ENCODE measurements at regions not wholly inside any gene's neighbourhood (a gene's known extent, or its start where the extent isn't known, plus 50 kb on each side); places are given as distances from the start of the nearest gene placed in this dataset.

- no peak for DNase-seq (ENCODE audit: low spot score)
Observed at GRCh38 chr11:131121426-131122333, 205.4 kb upstream of the SNX19 start.

- no peak for DNase-seq (ENCODE audit: low spot score)
Observed at GRCh38 chr11:131122448-131122847, 206.2 kb upstream of the SNX19 start.

- no peak for DNase-seq (ENCODE audit: low spot score)
Observed at GRCh38 chr11:131129474-131129873, 213.2 kb upstream of the SNX19 start.

GRCh38 chr11:131135611-131136010, 219.3 kb upstream of the SNX19 start:
- DNase-seq (ENCODE audit: low spot score) = no peak

DNA sequence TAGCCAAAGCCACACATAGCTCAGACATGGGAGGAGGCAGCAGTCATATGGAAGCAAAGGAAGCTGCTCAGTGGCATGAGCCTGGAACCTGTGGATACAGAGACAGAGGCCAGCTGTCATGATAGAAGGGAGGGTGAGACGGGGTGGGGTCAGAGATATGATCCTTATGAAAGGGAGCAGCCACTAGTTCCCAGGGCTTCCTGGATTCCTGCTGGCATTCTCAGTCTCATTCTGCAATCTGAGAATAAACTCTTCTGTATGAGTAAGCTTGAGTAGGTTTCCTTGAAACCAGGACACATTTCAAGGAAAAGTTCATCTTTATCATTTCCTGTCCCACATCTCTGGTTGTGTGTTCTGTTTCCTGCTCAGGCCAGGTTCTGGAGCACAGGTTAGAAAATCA, 220.2 kb upstream of the SNX19 start:
- no peak for DNase-seq (ENCODE audit: low spot score)

GRCh38 chr11:131137046-131137445, 220.8 kb upstream of the SNX19 start:
- no peak for DNase-seq (ENCODE audit: low spot score)

GRCh38 chr11:131138731-131139130, 222.5 kb upstream of the SNX19 start:
- no peak for DNase-seq (ENCODE audit: low spot score)

DNA sequence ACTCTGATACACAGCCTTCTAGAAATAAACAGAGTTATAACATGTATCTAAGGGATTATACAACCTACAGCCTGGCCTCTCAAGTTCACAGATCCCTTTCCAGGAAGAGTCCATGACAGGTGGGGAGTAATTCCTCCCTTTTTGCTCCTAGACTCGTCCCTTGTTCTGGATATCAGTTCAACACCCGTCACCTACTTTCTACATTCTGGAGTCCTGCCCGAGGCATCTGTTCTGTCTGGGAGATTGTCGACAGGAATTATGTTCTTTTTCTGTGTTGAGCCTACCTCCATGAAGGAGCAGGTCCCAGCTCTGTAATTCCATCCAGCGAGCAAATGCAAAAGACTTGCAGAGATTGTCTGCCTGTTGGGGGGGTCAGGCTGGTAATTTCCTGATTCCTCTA, 224.6 kb upstream of the NTM start:
- no peak for DNase-seq (ENCODE audit: low spot score)

- DNase-seq (ENCODE audit: low spot score) = no peak
Observed at GRCh38 chr11:131146827-131147490, 223.5 kb upstream of the NTM start.

GRCh38 chr11:131154351-131154750, 216.1 kb upstream of the NTM start:
- DNase-seq (ENCODE audit: low spot score) = no peak

- DNase-seq (ENCODE audit: low spot score) = no peak
Observed at GRCh38 chr11:131157678-131158077, 212.7 kb upstream of the NTM start.

GRCh38 chr11:131160846-131161245, 209.6 kb upstream of the NTM start:
- no peak for DNase-seq (ENCODE audit: low spot score)

DNA sequence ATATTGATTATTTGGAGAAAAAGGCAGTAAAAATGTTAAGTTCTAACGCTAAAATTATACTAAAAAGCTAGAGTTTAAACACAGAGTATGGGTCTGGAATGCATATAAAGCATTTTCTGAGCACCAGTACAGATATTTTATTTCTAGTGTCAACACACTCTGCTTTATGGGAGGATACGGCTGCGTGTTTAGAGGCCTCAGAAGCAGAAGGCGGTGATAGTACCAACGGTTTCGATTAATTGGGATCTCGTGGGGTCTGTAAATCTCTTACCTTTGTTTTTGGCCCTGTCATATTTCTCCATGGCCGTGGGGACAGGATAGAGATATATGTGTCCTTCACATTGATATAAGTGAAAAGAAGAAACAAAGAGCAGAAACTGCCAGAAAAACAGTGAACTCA, 206.8 kb upstream of the NTM start:
- no peak for DNase-seq (ENCODE audit: low spot score)

- no peak for DNase-seq (ENCODE audit: low spot score)
Observed at GRCh38 chr11:131165036-131165435, 205.4 kb upstream of the NTM start.

- DNase-seq (ENCODE audit: low spot score) = no peak
Observed at GRCh38 chr11:131168839-131169713, 201.3 kb upstream of the NTM start.

DNA sequence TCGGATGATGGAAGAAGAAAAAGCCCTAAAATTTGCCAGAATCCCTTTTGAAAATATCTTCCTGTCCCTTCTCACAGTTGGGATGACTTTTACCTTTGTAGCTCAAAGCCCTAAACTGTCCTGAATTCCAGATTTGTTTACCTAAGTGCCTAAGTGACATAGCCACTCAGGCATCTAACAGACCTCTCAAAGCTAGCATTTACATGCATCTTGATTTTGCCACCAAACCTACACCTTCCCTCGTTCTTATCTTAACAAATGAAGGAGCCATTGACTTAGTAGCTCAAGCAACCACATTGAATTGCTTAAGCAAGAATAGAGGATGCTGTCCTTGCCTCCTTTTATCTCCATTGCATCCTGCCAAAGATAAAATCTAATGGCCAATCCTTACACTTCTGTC, 198.4 kb upstream of the NTM start:
- no peak for DNase-seq (ENCODE audit: low spot score)

DNA sequence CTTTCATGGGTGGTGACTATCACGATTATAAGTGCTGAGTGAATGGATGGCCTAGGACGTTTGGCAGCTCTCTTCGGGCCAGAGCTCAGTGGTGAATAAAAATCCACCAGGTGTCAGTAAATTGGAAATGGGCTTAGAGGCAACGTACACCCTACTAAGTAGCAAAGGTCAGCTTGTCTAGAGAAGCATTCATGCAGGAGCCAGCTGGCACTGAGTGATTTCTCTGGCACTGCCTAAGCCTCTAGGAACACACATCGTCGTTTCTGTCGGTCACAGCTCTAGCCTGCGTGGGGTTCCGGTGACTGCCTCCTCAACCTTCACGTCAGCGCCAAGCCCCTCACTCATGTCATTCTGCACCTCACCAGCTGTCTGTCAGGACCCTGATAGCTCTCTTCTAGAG, 192.4 kb upstream of the NTM start:
- DNase-seq (ENCODE audit: low spot score) = no peak

GRCh38 chr11:131178596-131178995, 191.8 kb upstream of the NTM start:
- no peak for DNase-seq (ENCODE audit: low spot score)

DNA sequence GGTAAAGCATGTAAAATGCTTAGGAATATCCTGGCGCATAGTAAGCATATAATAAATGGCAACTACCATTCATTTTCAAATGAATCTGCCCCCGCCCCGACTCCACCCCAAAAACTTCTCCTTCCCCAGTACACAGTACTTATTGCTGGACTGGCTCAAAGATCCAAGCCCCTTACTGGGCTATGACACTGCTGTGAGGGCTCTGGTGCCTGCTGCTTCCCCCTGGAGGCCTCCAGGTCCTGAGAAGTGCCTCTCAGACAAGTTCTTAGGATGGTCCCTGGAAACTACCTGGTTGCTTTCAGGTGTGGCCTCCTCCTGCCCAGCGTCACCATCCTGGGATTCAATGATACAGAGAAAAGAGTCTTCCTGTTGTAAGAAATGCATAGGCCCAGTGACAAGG, 190.6 kb upstream of the NTM start:
- no peak for DNase-seq (ENCODE audit: low spot score)

- DNase-seq (ENCODE audit: low spot score) = no peak
Observed at GRCh38 chr11:131185915-131186314, 184.5 kb upstream of the NTM start.

DNA sequence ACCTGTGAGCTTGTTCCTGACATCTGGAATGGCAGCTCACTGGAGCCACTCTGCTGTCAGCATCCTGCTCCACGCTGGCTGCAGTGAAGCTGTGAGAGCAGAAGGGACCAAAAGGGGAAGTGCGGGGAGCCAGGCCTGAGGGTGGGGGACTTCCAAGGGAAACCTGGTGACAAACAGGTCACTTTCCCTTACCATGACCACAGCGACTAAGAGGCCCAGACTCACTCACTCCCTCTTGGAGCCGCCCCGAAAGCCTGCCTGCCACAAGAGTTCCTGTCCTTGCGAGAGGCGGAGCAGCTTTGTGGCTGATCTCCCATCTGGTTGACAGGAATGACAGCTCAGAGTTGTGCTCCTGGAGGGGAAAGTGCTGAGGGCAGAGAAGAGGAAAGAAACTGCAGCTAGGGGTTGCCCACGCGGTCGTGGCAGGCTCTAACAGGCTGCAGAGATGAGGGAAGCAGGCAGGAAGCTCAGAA, 183.8 kb upstream of the NTM start:
- no peak for DNase-seq (ENCODE audit: low spot score)

DNA sequence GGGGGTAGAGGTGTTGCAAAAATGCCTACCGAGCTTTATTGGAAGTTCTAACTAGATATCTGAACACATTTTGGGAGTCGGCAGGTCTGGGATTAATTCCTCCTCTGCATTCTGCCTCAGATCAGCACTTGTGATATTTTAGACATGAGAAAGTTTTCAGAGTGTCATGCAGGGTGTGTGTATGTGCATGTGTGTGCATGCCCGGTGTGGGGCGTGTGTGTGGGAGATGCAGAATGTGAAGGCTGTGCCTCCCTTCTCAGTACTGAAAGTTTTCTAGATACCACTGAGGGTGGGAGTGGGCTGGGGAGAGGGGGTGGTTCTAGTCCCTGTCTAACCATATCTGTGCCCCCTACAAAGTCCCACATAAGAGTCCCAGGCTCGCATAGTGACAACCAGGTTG, 180.0 kb upstream of the NTM start:
- no peak for DNase-seq (ENCODE audit: low spot score)

Measured in ureter (tissue), 1 donor.